CD4-positive, alpha-beta T cell treated with Interleukin-6 for 4 hours (primary cell): ENCODE measurements at regions not wholly inside any gene's neighbourhood (a gene's known extent, or its start where the extent isn't known, plus 50 kb on each side); places are given as distances from the start of the nearest gene placed in this dataset.

ENCODE experiments used
- DNase-seq: peaks from one replicate; pipeline ENCODE4 v3.0.0-alpha.2; 2020; ENCODE audit warnings: mixed read lengths

- no peak for DNase-seq
These were observed 484.0 kb upstream of the TGFBR2 start for GRCh38 chr3:30122359-30122758.

GRCh38 chr3:30123224-30123623 lies 483.2 kb upstream of the TGFBR2 start:
- no peak for DNase-seq

- DNase-seq, result no peak
These were observed 482.6 kb upstream of the TGFBR2 start for GRCh38 chr3:30123755-30124154.

GRCh38 chr3:30124435-30125370 lies 481.7 kb upstream of the TGFBR2 start:
- no peak for DNase-seq

- no peak for DNase-seq
These were observed 476.6 kb upstream of the TGFBR2 start for GRCh38 chr3:30129765-30130164.

- no peak for DNase-seq
These were observed 476.0 kb upstream of the TGFBR2 start for GRCh38 chr3:30130391-30130790.

GRCh38 chr3:30131191-30131590 lies 475.2 kb upstream of the TGFBR2 start:
- no peak for DNase-seq

- DNase-seq, result no peak
These were observed 471.2 kb upstream of the TGFBR2 start for GRCh38 chr3:30135190-30135589.

GRCh38 chr3:30139283-30139682 lies 467.1 kb upstream of the TGFBR2 start:
- DNase-seq, result no peak

- no peak for DNase-seq
These were observed 465.9 kb upstream of the TGFBR2 start for GRCh38 chr3:30140356-30141075.

GRCh38 chr3:30141178-30141581 lies 465.2 kb upstream of the TGFBR2 start:
- DNase-seq, result no peak

- no peak for DNase-seq
These were observed 464.5 kb upstream of the TGFBR2 start for GRCh38 chr3:30141927-30142326.

GRCh38 chr3:30142946-30143345 lies 463.5 kb upstream of the TGFBR2 start:
- no peak for DNase-seq

- no peak for DNase-seq
These were observed 461.1 kb upstream of the TGFBR2 start for GRCh38 chr3:30145281-30145680.

- DNase-seq, result no peak
These were observed 459.4 kb upstream of the TGFBR2 start for GRCh38 chr3:30146978-30147377.

GRCh38 chr3:30154853-30155252 lies 451.5 kb upstream of the TGFBR2 start:
- no peak for DNase-seq

- no peak for DNase-seq
These were observed 450.6 kb upstream of the TGFBR2 start for GRCh38 chr3:30155755-30156154.

- no peak for DNase-seq
These were observed 449.6 kb upstream of the TGFBR2 start for GRCh38 chr3:30156586-30157498.

- no peak for DNase-seq
These were observed 445.0 kb upstream of the TGFBR2 start for GRCh38 chr3:30161375-30161774.

GRCh38 chr3:30162579-30162978 lies 443.8 kb upstream of the TGFBR2 start:
- no peak for DNase-seq

- DNase-seq, result no peak
These were observed 439.9 kb upstream of the TGFBR2 start for GRCh38 chr3:30166535-30166934.

GRCh38 chr3:30167541-30168011 lies 438.8 kb upstream of the TGFBR2 start:
- no peak for DNase-seq

- no peak for DNase-seq
These were observed 436.9 kb upstream of the TGFBR2 start for GRCh38 chr3:30169487-30169886.
